OCI-LY7 (cell line): ENCODE measurements at regions not wholly inside any gene's neighbourhood (a gene's known extent, or its start where the extent isn't known, plus 50 kb on each side); places are given as distances from the start of the nearest gene placed in this dataset.
"Not testable (repeated sequence)": the region's sequence is repeated elsewhere in the genome, so short reads cannot be mapped to it uniquely, and the experiment has no call there.

Experiments used
- EZH2phosphoT487 ChIP-seq: fragments of 200-600 bp; sonication (generic); IDR thresholded peaks from 2 replicates; pipeline ENCODE4 v1.6.1; 2018; ENCODE audit warnings: low read depth, borderline replicate concordance, mild to moderate bottlenecking, mixed run types, antibody characterized with exemption, low read length, moderate library complexity, mixed read lengths
- TF ChIP-seq, protein P1 (sequence below): fragments of 200-600 bp; sonication (generic); conservative IDR thresholded peaks from 2 replicates; pipeline ENCODE4 v1.5.1; 2014; ENCODE audit warnings: mild to moderate bottlenecking, antibody characterized with exemption, low read length, moderate library complexity, mixed read lengths

DNA sequence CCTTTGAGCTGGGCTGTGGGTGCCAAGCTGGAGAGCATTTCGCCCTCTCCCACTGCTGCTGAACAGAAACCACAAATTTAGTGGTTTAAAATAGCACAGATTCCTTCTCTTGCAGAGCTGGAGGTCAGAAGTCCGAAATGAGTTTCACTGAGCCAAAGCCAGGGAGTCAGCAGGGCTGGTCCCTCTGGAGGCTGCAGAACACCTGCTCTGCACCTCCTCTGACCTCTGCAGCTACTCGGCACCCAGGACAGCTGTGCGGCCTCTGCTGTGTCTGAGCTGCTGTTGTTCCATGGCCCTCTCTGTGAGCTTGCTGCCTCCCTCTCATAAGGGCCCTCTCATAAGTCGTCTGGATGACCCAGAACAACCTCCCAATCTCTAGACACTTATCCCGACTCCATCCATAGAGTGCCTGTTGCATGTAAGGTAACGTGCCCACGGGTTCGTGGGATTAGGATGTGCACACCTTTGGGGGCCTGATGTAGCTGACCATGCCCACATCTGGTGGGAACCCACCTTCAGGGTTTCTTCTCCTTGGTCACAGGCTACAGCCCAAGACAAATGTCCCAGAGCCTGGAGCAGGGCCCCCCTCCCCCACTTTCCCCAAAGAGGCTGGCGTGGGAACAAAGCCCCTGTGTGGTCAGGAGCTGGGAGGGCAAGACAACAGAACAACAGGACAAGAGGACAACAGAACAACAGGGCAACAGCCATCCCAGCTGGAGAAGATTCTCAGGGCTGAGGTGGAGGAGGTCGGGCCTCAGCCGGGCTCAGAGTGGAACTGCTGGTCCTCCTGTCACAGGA lies 177.2 kb downstream of the LMLN start:
- TF ChIP-seq, protein P1, sequence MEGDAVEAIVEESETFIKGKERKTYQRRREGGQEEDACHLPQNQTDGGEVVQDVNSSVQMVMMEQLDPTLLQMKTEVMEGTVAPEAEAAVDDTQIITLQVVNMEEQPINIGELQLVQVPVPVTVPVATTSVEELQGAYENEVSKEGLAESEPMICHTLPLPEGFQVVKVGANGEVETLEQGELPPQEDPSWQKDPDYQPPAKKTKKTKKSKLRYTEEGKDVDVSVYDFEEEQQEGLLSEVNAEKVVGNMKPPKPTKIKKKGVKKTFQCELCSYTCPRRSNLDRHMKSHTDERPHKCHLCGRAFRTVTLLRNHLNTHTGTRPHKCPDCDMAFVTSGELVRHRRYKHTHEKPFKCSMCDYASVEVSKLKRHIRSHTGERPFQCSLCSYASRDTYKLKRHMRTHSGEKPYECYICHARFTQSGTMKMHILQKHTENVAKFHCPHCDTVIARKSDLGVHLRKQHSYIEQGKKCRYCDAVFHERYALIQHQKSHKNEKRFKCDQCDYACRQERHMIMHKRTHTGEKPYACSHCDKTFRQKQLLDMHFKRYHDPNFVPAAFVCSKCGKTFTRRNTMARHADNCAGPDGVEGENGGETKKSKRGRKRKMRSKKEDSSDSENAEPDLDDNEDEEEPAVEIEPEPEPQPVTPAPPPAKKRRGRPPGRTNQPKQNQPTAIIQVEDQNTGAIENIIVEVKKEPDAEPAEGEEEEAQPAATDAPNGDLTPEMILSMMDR, result not testable (repeated sequence)
- not testable (repeated sequence) for TF ChIP-seq EZH2phosphoT487
